Thymus (tissue), 11 donors: ENCODE measurements at regions not wholly inside any gene's neighbourhood (a gene's known extent, or its start where the extent isn't known, plus 50 kb on each side); places are given as distances from the start of the nearest gene placed in this dataset.
"Not testable (repeated sequence)": the region's sequence is repeated elsewhere in the genome, so short reads cannot be mapped to it uniquely, and the experiment has no call there.

Experiments
- DNase-seq, 9 donors: peaks; one replicate each; pipeline ENCODE4 v3.0.0-alpha.2; 2013; ENCODE audit warnings: low spot score in 9 of 9, low read depth in 6 of 9, missing footprints in 1 of 9
- H3K27ac ChIP-seq, 2 donors: one replicate each; pipeline ENCODE4 v1.5.1; 2013; ENCODE audit warnings: control low read depth in 1 of 2, low read depth in 1 of 2, low read length in 1 of 2, mild to moderate bottlenecking in 1 of 2, moderate library complexity in 1 of 2
- H3K27me3 ChIP-seq, 2 donors: one replicate each; pipeline ENCODE4 v1.5.1; 2013; ENCODE audit warnings: low read length in 1 of 2; ENCODE audit not compliant: control insufficient read depth in 2 of 2, insufficient read depth in 1 of 2
- H3K36me3 ChIP-seq, 2 donors: one replicate each; pipeline ENCODE4 v1.5.1; 2013; ENCODE audit warnings: low read length in 1 of 2, mild to moderate bottlenecking in 1 of 2, moderate library complexity in 1 of 2; ENCODE audit not compliant: control insufficient read depth in 2 of 2, insufficient read depth in 2 of 2
- H3K4me1 ChIP-seq, 2 donors: one replicate each; pipeline ENCODE4 v1.5.1; 2013; ENCODE audit warnings: low read length in 2 of 2; ENCODE audit not compliant: control insufficient read depth in 2 of 2, insufficient read depth in 2 of 2
- H3K4me3 ChIP-seq, 2 donors: one replicate each; pipeline ENCODE4 v1.5.1; 2013; ENCODE audit warnings: low read length in 2 of 2, control low read depth in 1 of 2, mild to moderate bottlenecking in 1 of 2
- H3K9me3 ChIP-seq, 2 donors: one replicate each; pipeline ENCODE4 v1.5.1; 2013; ENCODE audit warnings: low read length in 1 of 2, mild to moderate bottlenecking in 1 of 2; ENCODE audit not compliant: control insufficient read depth in 2 of 2, insufficient read depth in 1 of 2
- WGBS: extraction: QIAGEN DNeasy Blood & Tissue Kit; methylation state at CpG from one replicate; pipeline ENCODE4 v1.1.7; 2013; 5-methylcytosine and 5-hydroxymethylcytosine counted together
- donor health status: healthy.

DNA sequence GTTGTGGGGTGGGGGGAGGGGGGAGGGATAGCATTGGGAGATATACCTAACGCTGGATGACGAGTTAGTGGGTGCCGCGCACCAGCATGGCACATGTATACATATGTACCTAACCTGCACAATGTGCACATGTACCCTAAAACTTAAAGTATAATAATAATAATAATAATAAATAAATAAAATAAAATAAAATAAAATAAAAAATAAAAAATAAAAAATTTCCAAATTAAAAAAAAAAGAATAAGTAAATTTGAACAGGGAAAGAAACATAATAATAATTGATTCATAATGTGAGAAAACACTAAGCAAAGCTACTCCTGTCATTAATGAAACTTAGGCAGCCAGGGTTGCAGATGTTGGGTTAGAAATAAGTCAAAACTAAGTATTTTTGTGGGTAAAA lies 863.2 kb upstream of the CDH10 start:
- not testable (repeated sequence) for DNase-seq
- WGBS, result 96% methylated on average over 4 of the region's 4 CpGs

DNA sequence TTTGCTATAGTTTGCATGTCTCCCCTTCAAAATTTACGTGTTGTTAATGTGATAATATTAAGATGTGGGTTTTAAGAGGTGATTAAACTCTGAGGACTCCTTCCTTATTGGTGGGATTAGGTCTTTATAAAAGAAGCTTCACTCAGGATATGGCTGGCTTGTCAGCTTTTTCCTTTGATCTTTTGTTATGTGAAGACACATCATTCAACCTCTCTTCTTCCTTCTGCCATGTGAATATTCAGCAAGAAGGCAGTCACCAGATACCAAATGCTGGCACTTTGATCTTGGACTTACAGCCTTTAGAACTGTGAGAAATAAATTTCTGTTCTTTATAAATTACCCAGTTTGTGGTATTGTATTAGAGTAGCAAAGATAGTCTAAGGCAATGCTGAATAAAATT lies 855.9 kb upstream of the CDH10 start:
- H3K27ac ChIP-seq, result no peak overlapping the region
- DNase-seq, result no peak
- H3K36me3 ChIP-seq, result no peaks in the 10 kb centered on the region
- H3K4me1 ChIP-seq, result no peaks in the 10 kb centered on the region
- H3K4me3 ChIP-seq, result no peak overlapping the region
- H3K27me3 ChIP-seq, result no peaks in the 10 kb centered on the region
- WGBS, result 75% methylated on average over 1 of the region's 1 CpG
- H3K9me3 ChIP-seq, result no peaks in the 10 kb centered on the region

More for the DNA sequence above, 863.2 kb upstream of the CDH10 start:
- H3K4me1 ChIP-seq, H3K4me3 ChIP-seq, H3K27me3 ChIP-seq, H3K36me3 ChIP-seq, H3K9me3 ChIP-seq, H3K27ac ChIP-seq: not testable (repeated sequence)

- Histone ChIP-seq H3K27me3 (no peaks in the 10 kb centered on the region), H3K9me3 (no peaks in the 10 kb centered on the region), H3K27ac (no peak overlapping the region), H3K36me3 (no peaks in the 10 kb centered on the region), H3K4me1 (no peaks in the 10 kb centered on the region), H3K4me3 (no peak overlapping the region)
- WGBS, result 88% methylated on average over 6 of the region's 6 CpGs
- no peak for DNase-seq
Measured at GRCh38 chr5:25489834-25490538, 845.2 kb upstream of the CDH10 start.

- Histone ChIP-seq H3K27ac (no peak overlapping the region), H3K4me1 (no peaks in the 10 kb centered on the region), H3K9me3 (no peaks in the 10 kb centered on the region), H3K36me3 (no peaks in the 10 kb centered on the region), H3K27me3 (no peaks in the 10 kb centered on the region), H3K4me3 (no peak overlapping the region)
- 83% methylated on average over 1 of the region's 1 CpG for WGBS
- no peak for DNase-seq
Measured at GRCh38 chr5:25488119-25488518, 843.3 kb upstream of the CDH10 start.

DNA sequence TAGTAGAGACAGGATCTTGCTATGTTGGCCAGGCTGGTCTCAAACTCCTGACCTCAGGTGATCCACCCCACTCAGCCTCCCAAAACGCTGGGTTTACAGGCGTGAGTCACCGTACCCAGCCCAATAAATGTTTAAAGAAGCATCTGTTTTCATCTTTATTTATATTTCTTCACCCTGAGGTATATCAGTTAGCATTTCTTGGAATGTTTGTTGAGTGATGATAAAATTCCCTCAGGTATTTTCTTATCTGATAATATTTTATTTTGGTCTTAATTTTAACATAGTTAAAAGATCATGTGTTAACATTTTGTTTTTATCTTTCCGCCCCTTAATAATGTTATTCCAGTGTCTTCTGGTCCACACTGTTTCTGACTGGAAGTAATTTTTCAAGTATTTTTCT lies 839.6 kb upstream of the CDH10 start:
- Histone ChIP-seq H3K4me3 (no peak overlapping the region), H3K4me1 (no peaks in the 10 kb centered on the region), H3K36me3 (no peaks in the 10 kb centered on the region), H3K27me3 (no peaks in the 10 kb centered on the region), H3K9me3 (no peaks in the 10 kb centered on the region), H3K27ac (no peak overlapping the region)
- WGBS, result 94% methylated on average over 4 of the region's 4 CpGs
- DNase-seq, result no peak

GRCh38 chr5:25481463-25481862 lies 836.7 kb upstream of the CDH10 start:
- no peaks in the 10 kb centered on the region for H3K9me3 ChIP-seq
- no peaks in the 10 kb centered on the region for H3K4me1 ChIP-seq
- no peak overlapping the region for H3K27ac ChIP-seq
- no peaks in the 10 kb centered on the region for H3K27me3 ChIP-seq
- 91% methylated on average over 2 of the region's 2 CpGs for WGBS
- no peaks in the 10 kb centered on the region for H3K36me3 ChIP-seq
- H3K4me3 ChIP-seq, result no peak overlapping the region
- no peak for DNase-seq

DNA sequence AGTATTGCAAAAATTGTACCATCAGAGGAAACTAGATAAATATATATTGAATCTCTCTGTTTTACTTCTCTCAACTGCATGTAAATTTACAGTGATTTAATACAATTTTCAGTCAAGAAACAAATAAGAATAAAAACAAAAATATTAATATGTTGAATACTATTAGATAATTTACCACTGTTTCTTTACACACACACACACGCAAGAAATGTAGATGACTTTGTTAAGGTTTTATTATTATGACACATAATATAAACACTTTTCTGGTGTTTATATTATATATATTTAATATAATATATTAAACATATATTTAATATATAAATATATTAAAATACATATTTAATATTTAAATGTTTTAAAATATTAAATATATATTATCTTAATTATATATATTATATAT lies 814.3 kb upstream of the CDH10 start:
- Histone ChIP-seq H3K27ac (no peak overlapping the region), H3K36me3 (no peaks in the 10 kb centered on the region), H3K4me1 (no peaks in the 10 kb centered on the region), H3K4me3 (no peak overlapping the region), H3K9me3 (peaks cover 0 to 1% of the 10 kb centered on the region in 2 donors), H3K27me3 (no peaks in the 10 kb centered on the region)
- WGBS, result 91% methylated on average over 1 of the region's 1 CpG
- no peak for DNase-seq

DNA sequence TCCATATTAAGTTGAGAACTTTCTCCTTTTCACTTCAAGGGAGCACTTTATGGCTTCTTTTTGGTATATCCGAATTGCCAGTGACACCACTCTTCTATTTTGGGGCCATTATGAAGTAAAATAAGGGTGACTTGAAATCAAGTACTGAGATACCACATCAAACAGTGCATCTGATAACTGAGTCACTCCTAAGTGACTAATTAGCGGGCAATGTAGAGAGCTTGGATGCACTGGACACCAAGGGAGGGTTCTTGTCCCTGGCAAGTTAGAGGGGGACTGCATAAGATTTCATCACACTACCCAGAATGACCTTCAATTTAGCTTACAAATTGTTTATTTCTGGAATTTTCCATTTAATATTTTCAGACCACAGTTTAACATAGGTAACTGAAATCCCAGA lies 813.9 kb upstream of the CDH10 start:
- DNase-seq, result peak in 1 of 9 donors; percentile 9
- Histone ChIP-seq H3K27ac (no peak overlapping the region), H3K27me3 (no peaks in the 10 kb centered on the region), H3K4me3 (no peak overlapping the region), H3K4me1 (no peaks in the 10 kb centered on the region), H3K36me3 (no peaks in the 10 kb centered on the region), H3K9me3 (peaks cover 0 to 1% of the 10 kb centered on the region in 2 donors)
- WGBS, result 93% methylated on average over 2 of the region's 2 CpGs

DNA sequence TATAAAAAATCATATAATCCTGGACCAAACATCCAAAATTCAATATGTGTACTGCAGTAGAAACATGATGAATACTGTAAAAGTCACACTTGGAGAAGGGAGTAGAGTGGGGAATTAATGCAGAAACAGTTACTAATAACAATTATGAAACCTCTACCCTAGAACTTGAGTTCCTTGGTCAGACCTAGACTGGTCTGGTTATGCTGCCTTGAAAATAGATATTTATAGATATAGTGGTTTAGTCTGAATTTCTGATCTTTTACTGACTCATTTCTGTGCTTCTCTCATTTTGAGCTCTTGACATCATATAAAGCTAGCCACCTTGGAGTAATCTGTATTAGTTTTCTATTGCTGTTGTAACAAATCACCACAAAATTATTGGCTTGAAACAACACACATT lies 808.7 kb upstream of the CDH10 start:
- H3K27ac ChIP-seq, result no peak overlapping the region
- no peaks in the 10 kb centered on the region for H3K4me1 ChIP-seq
- H3K36me3 ChIP-seq, result no peaks in the 10 kb centered on the region
- DNase-seq, result no peak
- no peaks in the 10 kb centered on the region for H3K9me3 ChIP-seq
- no peaks in the 10 kb centered on the region for H3K27me3 ChIP-seq
- no peak overlapping the region for H3K4me3 ChIP-seq

GRCh38 chr5:25451294-25451693 lies 806.5 kb upstream of the CDH10 start:
- Histone ChIP-seq H3K27me3 (no peaks in the 10 kb centered on the region), H3K27ac (no peak overlapping the region), H3K36me3 (no peaks in the 10 kb centered on the region), H3K9me3 (no peaks in the 10 kb centered on the region), H3K4me3 (no peak overlapping the region), H3K4me1 (no peaks in the 10 kb centered on the region)
- WGBS, result 92% methylated on average over 2 of the region's 2 CpGs
- no peak for DNase-seq
